HG03196 (cell line): ENCODE measurements at regions not wholly inside any gene's neighbourhood (a gene's known extent, or its start where the extent isn't known, plus 50 kb on each side); places are given as distances from the start of the nearest gene placed in this dataset.

Experiments
- ATAC-seq: cut with Tn5 transposase; IDR thresholded peaks from one replicate; pipeline ENCODE4 v1.9.1; 2021; ENCODE audit not compliant: unreplicated experiment

- ATAC-seq, result no peak
These were observed 93.0 kb upstream of the PCGF5 start for GRCh38 chr10:91127341-91128082.

GRCh38 chr10:91135113-91135512, 85.3 kb upstream of the PCGF5 start:
- no peak for ATAC-seq

DNA sequence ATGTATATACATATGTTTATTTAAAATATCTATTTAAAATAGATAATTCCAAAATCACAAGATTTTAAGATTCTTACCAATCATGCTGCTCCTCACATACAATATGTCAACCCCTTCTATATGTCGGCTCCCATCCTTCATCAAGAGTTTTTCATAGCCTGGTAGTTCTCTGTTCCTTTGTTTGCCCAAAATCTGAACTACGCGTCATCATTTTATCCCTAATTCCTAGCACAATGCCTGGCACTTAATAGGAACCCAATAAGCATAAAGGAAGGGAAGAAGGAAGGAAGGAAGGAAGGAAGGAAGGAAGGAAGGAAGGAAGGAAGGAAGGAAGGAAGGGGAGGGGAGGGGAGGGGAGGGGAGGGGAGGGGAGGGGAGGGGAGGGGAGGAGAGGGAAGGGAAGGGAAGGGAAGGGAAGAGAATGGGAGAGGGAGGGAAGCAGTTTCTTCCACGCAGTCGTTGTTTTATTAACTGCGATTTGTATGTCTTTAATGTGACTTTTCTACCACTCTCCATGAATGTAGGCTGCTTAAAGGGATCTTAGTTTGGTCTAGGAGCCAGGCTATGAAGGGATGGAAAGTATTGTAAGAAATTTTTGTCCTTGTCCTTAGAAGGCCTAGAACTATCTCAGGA, 83.3 kb upstream of the PCGF5 start:
- no peak for ATAC-seq

- no peak for ATAC-seq
These were observed 82.6 kb upstream of the PCGF5 start for GRCh38 chr10:91137822-91138221.

- no peak for ATAC-seq
These were observed 79.4 kb upstream of the PCGF5 start for GRCh38 chr10:91140995-91141549.

GRCh38 chr10:91144961-91145360, 75.5 kb upstream of the PCGF5 start:
- no peak for ATAC-seq

GRCh38 chr10:91146146-91146545, 74.3 kb upstream of the PCGF5 start:
- ATAC-seq, result no peak

DNA sequence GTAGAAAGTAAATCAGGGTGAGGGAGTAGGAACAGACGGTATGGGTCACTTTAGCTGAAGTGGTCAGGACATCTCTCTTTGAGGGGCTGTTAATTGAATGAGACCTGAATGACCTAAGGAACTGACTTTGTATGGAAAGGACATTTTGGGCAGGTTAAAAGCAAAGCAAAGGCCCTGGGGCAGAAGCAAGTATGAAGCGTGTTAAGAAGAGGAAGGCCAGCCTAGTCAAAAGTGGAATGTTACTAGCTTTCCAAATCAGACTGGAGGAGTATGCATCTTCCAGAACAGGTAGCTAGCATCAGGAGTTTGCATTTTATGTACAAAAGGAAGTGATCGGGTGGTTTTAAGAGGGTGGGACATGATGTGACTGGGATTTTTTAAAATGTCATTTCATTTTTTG, 70.9 kb upstream of the PCGF5 start:
- no peak for ATAC-seq

- no peak for ATAC-seq
These were observed 69.8 kb upstream of the PCGF5 start for GRCh38 chr10:91150631-91151030.

- ATAC-seq, result no peak
These were observed 67.0 kb upstream of the PCGF5 start for GRCh38 chr10:91153508-91153907.

DNA sequence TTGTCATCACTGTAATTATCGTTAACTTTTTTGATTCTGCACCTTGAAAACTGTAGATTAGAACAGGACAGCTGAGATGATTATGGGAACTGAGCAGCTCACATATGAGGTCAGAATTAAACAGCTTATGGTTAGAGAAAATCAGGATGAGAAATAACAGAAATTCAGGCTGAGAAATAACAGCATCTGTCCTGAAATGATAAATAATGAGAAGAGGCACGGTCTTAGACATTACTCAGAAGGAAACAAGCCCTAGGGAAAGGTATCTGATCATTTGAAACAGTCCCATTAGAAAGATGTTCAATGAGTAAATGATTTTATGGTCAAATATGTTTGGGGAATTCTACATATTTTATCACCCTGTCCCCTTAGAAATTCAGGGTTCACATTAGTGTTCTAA, 65.6 kb upstream of the PCGF5 start:
- no peak for ATAC-seq

DNA sequence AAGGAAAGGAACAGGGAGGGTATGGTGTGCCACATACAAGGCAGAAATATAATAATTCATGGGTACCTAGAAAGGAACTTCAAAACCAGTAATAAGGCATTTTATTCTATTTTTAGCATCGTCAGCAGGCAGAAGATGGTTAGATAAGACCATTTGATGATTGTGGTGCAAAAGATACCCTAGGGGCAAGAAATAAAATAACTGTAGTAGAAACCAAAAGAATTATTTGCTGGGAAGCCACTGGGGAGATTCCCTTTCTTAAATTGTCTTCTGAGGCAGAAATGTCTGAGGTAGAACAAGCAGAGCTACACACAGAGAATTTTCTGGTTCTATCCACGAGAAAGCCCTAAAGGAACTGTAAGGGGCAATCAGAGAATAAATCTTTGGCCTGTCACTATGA, 64.3 kb upstream of the PCGF5 start:
- no peak for ATAC-seq

- no peak for ATAC-seq
These were observed 61.1 kb upstream of the PCGF5 start for GRCh38 chr10:91159254-91159783.

DNA sequence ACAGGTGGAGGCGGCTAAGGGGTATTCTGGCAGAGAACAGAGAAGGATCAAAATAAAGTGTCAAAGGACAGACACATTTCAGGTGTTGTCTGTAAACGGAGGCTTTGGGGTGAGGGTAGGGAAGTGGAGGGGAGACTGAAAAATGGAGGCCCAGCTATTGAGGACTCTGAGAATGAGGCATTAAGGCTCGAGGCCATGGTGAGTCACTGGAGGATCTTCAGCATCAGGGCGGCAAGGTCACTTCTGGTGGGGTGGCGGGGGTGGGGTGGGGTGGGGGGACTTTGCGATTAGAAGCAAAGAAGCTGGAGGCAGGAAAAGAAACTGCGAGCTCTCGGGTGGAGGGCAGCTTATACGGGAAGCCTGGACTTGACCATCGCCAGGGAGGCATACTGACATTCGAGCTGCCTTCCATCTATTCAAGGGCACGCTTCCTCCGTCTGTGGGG, 58.4 kb upstream of the PCGF5 start:
- no peak for ATAC-seq

DNA sequence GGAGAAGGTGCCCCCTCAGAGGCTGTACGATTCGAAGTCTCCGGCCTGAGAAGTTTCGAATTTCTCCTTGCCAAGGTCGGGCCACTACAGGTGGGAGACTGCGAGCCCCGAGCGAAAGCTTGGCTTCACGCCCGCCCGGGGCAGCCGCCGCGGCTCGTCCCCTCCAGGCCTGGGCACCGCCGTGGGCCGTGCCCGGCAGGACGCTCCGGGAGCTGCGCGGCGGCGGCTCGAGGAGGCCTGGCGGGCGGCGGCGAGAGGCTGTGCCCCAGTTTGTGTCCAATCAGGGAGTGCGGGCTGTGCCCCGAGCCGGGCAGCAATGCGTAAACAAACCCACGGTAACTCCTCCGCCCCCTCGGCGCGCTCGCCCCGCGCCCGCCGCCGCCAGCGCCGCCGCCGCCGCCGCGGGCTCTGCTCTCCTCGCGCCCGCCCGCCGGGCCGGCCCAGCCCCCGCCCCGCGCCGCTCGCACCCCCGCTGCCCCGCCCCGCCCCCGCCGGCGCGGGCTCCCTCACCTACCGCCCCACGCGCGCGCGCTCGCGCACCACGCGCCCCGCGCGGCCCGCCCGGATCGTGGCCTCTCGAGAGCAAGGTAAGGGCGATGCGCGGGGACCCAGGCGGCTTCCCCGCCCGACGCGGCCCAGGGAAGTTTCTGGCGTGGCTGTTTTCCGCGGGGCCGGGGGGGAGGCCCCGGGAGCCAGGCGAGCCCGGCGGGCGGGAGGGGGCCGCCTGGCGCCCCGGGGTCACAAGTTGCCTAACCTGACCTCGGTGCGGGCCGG, 57.8 kb upstream of the PCGF5 start:
- ATAC-seq, result peak; percentile 52

DNA sequence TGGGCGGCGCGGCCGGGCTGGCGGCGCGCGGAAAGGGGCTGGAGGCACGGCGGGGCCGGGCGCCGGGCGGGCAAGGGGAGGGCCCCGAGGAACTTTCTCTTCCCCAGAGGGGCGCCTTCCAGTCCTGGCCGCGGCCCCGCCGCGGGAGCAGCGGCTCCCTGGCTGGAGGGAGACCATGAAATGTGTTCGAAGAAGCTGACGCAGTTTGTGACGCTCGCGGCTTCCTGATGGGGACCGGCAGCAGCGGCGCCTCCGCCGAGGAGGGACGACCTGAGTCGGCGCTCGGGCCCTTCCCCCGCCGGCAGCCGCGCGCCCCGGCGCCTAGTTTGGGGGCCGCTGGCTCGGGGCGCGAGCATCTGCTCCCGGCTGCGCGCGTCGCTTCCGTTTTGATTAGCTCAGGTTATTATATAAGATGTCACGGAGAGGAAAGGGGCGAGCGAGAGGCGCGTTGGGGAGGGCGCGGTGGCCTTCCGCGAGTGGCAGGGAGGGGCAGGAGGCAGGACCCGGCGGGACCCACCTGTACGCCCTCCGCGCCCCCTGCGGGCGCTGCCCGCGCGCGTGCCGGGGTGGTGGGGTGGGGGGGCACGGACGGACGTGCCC, 57.1 kb upstream of the PCGF5 start:
- ATAC-seq, result peak; percentile 47

GRCh38 chr10:91163869-91164474, 56.5 kb upstream of the PCGF5 start:
- ATAC-seq, result peak; percentile 16

- ATAC-seq, result no peak
These were observed 55.9 kb upstream of the PCGF5 start for GRCh38 chr10:91164520-91165065.

- no peak for ATAC-seq
These were observed 53.1 kb upstream of the PCGF5 start for GRCh38 chr10:91167406-91167805.

DNA sequence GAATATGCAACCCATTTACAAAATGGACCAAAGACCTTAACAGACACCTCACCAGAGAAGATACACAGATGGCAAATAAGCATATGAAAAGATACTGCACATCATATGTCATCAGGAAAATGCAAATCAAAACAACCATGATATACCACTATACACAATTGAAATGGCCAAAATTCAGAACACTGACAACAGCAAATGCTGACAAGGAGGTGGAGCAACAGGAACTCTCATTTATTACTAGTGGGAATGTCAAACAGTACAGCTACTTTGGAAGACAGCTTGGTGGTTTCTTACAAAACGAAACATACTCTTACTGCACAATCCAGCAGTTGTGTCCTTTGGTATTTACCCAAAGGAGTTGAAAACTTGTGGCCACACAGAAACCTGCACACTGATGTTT, 50.0 kb upstream of the PCGF5 start:
- ATAC-seq, result no peak
